ENCODE measurements at regions not wholly inside any gene's neighbourhood (a gene's known extent, or its start where the extent isn't known, plus 50 kb on each side); places are given as distances from the start of the nearest gene placed in this dataset.
"Not testable (repeated sequence)": the region's sequence is repeated elsewhere in the genome, so short reads cannot be mapped to it uniquely, and the experiment has no call there.

GRCh38 chr1:101431956-101432510, 195.2 kb downstream of the S1PR1 start:
- no peak for DNase-seq

GRCh38 chr1:101435831-101436511, 199.2 kb downstream of the S1PR1 start:
- no peak for DNase-seq

GRCh38 chr1:101437800-101438199, 201.0 kb downstream of the S1PR1 start:
- no peak for DNase-seq

- no peak for DNase-seq
These were observed 201.5 kb downstream of the S1PR1 start for GRCh38 chr1:101438359-101438758.

- DNase-seq: no peak
These were observed 203.7 kb downstream of the S1PR1 start for GRCh38 chr1:101440485-101440884.

GRCh38 chr1:101444381-101444780, 207.6 kb downstream of the S1PR1 start:
- no peak for DNase-seq

GRCh38 chr1:101444873-101445618, 208.2 kb downstream of the S1PR1 start:
- DNase-seq: no peak

- DNase-seq: no peak
These were observed 211.2 kb downstream of the S1PR1 start for GRCh38 chr1:101448018-101448417.

GRCh38 chr1:101450691-101451090, 213.9 kb downstream of the S1PR1 start:
- DNase-seq: not testable (repeated sequence)

GRCh38 chr1:101451888-101452287, 215.1 kb downstream of the S1PR1 start:
- DNase-seq: no peak

GRCh38 chr1:101452825-101453224, 216.0 kb downstream of the S1PR1 start:
- no peak for DNase-seq

GRCh38 chr1:101453844-101454243, 217.0 kb downstream of the S1PR1 start:
- no peak for DNase-seq

GRCh38 chr1:101455166-101455565, 218.3 kb downstream of the S1PR1 start:
- DNase-seq: no peak

GRCh38 chr1:101460739-101461138, 223.9 kb downstream of the S1PR1 start:
- no peak for DNase-seq

- DNase-seq: no peak
These were observed 226.4 kb downstream of the S1PR1 start for GRCh38 chr1:101463195-101463594.

- DNase-seq: no peak
These were observed 229.1 kb downstream of the S1PR1 start for GRCh38 chr1:101465941-101466340.

GRCh38 chr1:101474039-101474665, 237.3 kb downstream of the S1PR1 start:
- DNase-seq: peak; percentile 8

- DNase-seq: no peak
These were observed 239.7 kb downstream of the S1PR1 start for GRCh38 chr1:101476541-101476940.

GRCh38 chr1:101479945-101480344, 243.1 kb downstream of the S1PR1 start:
- no peak for DNase-seq

GRCh38 chr1:101482306-101482705, 245.5 kb downstream of the S1PR1 start:
- no peak for DNase-seq

- DNase-seq: no peak
These were observed 247.3 kb downstream of the S1PR1 start for GRCh38 chr1:101483982-101484688.

- DNase-seq: no peak
These were observed 248.0 kb downstream of the S1PR1 start for GRCh38 chr1:101484689-101485338.

- no peak for DNase-seq
These were observed 248.9 kb downstream of the S1PR1 start for GRCh38 chr1:101485712-101486111.

Data from NCI-H2171 treated with DMSO at 0.1 percent for 48 hours (cell line).